ENCODE measurements at regions not wholly inside any gene's neighbourhood (a gene's known extent, or its start where the extent isn't known, plus 50 kb on each side); places are given as distances from the start of the nearest gene placed in this dataset.
A peak's percentile ranks its signal among the peaks of the same experiment; 100 is the strongest.
"Not testable (repeated sequence)": the region's sequence is repeated elsewhere in the genome, so short reads cannot be mapped to it uniquely, and the experiment has no call there.

DNA sequence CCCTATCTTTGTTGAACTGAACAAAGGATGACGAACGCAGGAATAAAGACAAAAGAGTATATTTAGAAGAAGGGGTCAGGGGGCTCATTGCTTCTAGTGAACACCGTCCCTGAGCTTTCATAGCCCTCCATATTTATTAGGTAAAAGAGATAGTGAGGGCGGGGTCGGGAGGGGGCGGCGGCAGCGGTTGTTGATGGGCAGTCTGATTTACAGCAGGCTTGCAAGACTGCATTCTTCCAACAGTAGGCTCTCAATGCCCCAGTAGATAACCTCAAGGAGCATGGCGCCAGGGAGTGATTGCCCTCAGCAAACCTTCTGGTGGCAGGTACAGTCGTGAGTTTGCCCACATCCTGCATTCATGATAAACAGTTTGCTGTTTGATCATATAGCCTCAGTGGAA is 563.3 kb upstream of the SYNCRIP start:
- no peak for DNase-seq

DNA sequence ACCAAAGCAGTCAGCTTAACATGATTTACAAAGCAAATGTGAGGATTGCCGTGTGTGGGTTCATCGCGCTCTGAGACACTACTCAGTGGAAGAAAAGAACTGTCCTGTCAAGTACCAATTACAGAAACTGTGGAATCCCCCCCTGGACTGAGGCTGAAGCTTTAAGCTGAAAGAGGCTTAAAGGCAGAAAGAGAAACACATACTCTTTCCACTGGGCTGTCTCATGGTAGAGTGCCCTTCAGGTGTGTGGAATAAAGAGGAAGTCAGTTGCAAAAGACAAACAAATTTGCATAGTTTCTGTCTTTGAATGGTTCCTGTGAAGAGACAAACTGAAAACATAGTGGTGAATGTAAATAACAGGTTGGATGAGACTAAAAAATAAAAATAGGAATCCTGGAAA is 560.4 kb upstream of the SYNCRIP start:
- DNase-seq = no peak

GRCh38 chr6:86193821-86194220 is 551.1 kb upstream of the SYNCRIP start:
- DNase-seq = no peak

DNA sequence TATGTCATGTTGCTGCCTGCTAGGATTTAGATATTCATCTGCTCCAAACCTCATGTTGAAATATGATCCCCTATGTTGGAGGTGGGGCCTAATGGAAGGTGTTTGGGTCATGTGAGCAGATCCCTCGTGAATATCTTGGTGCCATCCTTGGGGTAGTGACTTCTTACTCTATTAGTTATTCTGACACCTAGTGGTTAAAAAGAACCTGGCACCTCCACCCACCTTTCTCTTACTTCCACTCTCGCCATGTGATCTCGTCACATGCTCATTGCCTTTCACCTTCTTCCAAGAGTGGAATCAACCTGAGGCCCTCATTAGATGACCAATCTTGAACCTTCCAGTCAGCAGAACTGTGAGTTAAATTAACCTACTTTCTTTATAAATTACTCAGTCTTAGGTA is 549.4 kb upstream of the SYNCRIP start:
- peak; percentile 4 for DNase-seq

DNA sequence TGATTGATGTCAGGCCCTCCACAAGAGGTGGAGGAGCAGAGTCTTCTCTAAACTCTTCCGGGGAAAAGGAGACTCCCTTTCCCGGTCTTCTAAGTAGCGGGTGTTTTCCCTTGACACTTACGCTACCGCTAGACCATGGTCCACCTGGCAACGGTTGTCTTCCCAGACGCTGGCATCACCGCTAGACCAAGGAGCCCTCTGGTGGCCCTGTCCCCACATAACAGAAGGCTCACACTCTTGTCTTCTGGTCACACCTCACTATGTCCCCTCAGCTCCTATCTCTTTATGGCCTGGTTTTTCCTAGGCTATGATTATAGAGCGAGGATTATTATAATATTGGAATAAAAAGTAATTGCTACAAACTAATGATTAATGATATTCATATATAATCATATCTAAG is 532.5 kb upstream of the SYNCRIP start:
- peak; percentile 5 for DNase-seq

- no peak for DNase-seq
These were observed 512.2 kb upstream of the SYNCRIP start for GRCh38 chr6:86154852-86155251.

DNA sequence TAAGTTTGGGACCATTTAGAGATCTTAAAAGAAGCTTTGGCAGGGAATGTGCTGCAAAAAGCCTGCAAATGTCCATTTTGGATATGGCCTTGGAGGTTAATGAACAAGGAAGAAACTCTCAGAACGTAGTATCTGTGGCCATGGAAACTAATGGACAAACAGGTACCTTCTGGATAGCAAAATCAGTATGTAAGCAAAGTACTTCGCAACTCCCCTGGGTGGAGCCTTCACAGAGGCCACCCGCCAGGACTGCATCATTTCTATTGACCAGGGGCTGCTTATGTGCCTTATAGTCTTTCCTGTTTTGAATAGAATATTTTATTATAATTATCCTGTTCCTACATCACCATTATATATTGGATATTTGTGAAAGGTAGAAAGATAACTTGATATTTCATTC is 510.8 kb upstream of the SYNCRIP start:
- DNase-seq = no peak

- no peak for DNase-seq
These were observed 509.9 kb upstream of the SYNCRIP start for GRCh38 chr6:86152546-86152945.

GRCh38 chr6:86148586-86148985 is 505.9 kb upstream of the SYNCRIP start:
- DNase-seq = no peak

- no peak for DNase-seq
These were observed 505.2 kb upstream of the SYNCRIP start for GRCh38 chr6:86147859-86148258.

- no peak for DNase-seq
These were observed 504.6 kb upstream of the SYNCRIP start for GRCh38 chr6:86147311-86147710.

DNA sequence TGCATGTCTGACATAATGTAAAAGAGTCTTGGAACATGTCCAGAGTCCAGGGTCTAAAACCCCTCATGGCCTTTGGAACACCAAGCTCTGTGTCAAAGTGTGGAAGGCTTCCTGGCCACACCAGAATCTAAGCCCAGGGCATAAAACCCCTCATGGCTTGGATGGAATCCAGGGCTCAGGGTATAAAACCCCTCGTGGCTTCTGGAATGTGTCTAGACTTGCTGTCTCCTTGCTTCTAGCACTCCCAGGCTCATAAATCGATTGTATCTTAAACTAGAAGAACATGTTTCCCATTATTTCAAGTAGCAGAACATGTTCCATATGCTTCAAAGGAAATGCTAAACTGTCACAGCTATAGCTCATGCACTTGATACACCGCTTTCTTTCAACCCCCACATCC is 504.1 kb upstream of the SYNCRIP start:
- DNase-seq = not testable (repeated sequence)

GRCh38 chr6:86142326-86142725 is 499.6 kb upstream of the SYNCRIP start:
- DNase-seq = no peak

GRCh38 chr6:86128130-86128814 is 485.6 kb upstream of the SYNCRIP start:
- DNase-seq = no peak

DNA sequence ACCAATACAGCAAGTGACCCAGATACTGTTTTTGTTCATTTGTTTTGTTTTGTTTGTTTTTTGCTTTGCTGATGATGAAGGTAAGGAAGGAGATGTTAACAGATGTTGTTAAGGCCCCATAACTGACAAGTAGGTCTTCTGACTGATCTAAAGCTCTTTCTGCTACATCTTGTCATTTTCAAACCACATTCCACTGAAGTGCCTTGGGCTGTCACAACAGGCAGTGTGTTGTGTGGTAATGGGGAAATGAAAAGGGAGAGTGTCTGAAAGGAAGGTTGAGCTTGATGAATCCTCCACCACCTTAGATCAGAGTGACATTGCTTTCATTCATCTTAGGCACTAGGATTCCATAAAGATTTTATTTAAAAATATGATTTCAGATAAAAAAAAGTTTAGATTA is 479.4 kb upstream of the SYNCRIP start:
- DNase-seq = no peak

GRCh38 chr6:86118271-86118670 is 475.6 kb upstream of the SYNCRIP start:
- DNase-seq = no peak

GRCh38 chr6:86107985-86108384 is 465.3 kb upstream of the SYNCRIP start:
- no peak for DNase-seq

DNA sequence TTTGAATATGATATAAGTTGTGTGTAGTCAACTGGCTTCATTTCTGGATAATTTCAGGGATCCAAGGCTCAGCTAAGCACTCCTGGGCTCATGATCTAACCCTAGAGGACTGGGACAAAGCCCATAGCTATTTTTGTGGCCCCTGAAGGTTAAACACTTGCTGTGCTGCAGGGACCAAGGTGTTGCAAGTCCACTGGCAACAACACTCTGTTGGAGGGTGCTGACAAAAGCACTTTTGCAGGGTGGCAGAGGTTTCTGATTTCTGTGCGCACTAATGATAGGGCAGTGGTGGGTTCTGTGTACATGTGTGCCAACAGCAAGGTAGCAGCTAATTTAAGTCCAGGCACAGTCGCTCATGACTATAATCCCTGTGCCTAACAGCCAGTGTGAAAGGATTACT is 445.3 kb upstream of the SYNCRIP start:
- DNase-seq = no peak

DNA sequence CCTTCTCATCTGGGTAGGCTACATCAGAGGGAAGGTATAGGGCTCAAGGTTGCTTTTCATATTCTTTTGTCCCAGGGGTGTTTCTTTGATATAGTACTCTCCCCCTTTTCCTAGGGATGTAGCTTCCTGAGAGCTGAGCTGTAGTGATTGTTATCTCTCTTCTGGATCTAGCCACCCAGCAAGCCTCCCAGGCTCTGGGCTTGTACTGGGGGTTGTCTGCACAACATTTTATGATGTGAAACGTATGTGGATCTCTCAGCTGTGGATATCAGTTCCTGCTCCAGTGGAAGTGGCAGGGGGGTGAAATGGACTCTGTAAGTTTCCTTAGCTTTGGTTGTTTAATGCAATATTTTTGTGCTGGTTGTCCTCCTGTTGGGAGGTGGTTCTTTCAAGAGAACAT is 437.3 kb upstream of the SYNCRIP start:
- no peak for DNase-seq

- DNase-seq = no peak
These were observed 427.5 kb upstream of the SYNCRIP start for GRCh38 chr6:86070151-86070550.

GRCh38 chr6:86065002-86065401 is 422.3 kb upstream of the SYNCRIP start:
- DNase-seq = not testable (repeated sequence)

DNA sequence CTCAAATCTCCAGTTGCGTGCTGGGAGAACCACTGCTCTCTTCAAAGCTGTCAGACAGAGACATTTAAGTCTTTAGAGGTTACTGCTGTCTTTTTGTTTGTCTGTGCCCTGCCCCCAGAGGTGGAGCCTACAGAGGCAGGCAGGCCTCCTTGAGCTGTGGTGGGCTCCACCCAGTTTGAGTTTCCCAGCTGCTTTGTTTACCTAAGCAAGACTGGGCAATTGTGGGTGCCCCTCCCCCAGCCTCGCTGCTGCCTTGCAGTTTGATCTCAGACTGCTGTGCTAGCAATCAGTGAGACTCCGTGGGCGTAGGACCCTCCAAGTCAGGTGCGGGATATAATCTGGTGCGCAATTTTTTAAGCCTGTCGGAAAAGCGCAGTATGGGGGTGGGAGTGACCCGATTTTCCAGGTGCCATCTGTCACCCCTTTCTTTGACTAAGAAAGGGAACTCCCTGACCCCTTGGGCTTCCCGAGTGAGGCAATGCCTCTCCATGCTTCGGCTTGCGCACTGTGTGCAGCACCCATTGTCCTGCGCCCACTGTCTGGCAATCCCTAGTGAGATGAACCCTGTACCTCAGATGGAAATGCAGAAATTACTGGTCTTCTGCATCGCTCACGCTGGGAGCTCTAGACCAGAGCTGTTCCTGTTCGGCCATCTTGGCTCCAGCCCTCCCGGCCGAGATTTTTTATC is 414.8 kb upstream of the SYNCRIP start:
- DNase-seq = not testable (repeated sequence)

GRCh38 chr6:86045038-86045437 is 402.4 kb upstream of the SYNCRIP start:
- no peak for DNase-seq

- no peak for DNase-seq
These were observed 399.5 kb upstream of the SYNCRIP start for GRCh38 chr6:86042214-86042613.

GRCh38 chr6:86031713-86032112 is 389.0 kb upstream of the SYNCRIP start:
- DNase-seq = no peak

All from activated CD4-positive, alpha-beta T cell treated with anti-CD3 and anti-CD28 coated beads for 48 hours (primary cell).